ENCODE measurements at regions not wholly inside any gene's neighbourhood (a gene's known extent, or its start where the extent isn't known, plus 50 kb on each side); places are given as distances from the start of the nearest gene placed in this dataset.

- no peak overlapping the region for H3K4me2 ChIP-seq
- TF ChIP-seq CTCF (conservative IDR thresholded peaks at IDR 0.05) (no peak), EZH2 (IDR thresholded peaks at IDR 0.05; ENCODE audit: low read depth) (no peak)
- BruUV-seq (replicated peaks), result no TSS peak
- no peaks in the 10 kb centered on the region for H3K9me3 ChIP-seq (ENCODE audit: insufficient read depth, low read depth)
- no peak for DNase-seq
- no peak overlapping the region for H3K27ac ChIP-seq
- no peaks in the 10 kb centered on the region for H3K79me2 ChIP-seq (ENCODE audit: low read depth)
- intact Hi-C loops (cut with micrococcal nuclease; ENCODE audit: unreplicated experiment), result no loop called here
- CTCF ChIA-PET, result no interaction called here
- no peaks in the 10 kb centered on the region for H3K27me3 ChIP-seq (ENCODE audit: insufficient read depth, low read depth)
- no peaks in the 10 kb centered on the region for H3K4me1 ChIP-seq (replicated peaks; ENCODE audit: insufficient read depth)
- no peaks in the 10 kb centered on the region for H3F3A ChIP-seq (ENCODE audit: insufficient read depth, low read depth)
- H3K36me3 ChIP-seq (ENCODE audit: low read depth), result no peaks in the 10 kb centered on the region
- no peaks in the 10 kb centered on the region for H3K9me2 ChIP-seq (ENCODE audit: insufficient read depth)
- H3K4me3 ChIP-seq, result no peak overlapping the region
- POLR2A ChIA-PET (ENCODE audit: unreplicated experiment), result no interaction called here
- no peak overlapping the region for H2AFZ ChIP-seq
- H4K20me1 ChIP-seq (ENCODE audit: insufficient read depth), result no peaks in the 10 kb centered on the region
These were observed 1431.1 kb upstream of the PCDH7 start for GRCh38 chr4:29289118-29289517.

- no peaks in the 10 kb centered on the region for H3K79me2 ChIP-seq (ENCODE audit: low read depth)
- H3K9me2 ChIP-seq (ENCODE audit: insufficient read depth), result no peaks in the 10 kb centered on the region
- H3F3A ChIP-seq (ENCODE audit: insufficient read depth, low read depth), result no peaks in the 10 kb centered on the region
- POLR2A ChIA-PET (ENCODE audit: unreplicated experiment), result no interaction called here
- H3K27ac ChIP-seq, result no peak overlapping the region
- H2AFZ ChIP-seq, result no peak overlapping the region
- no peak overlapping the region for H3K4me2 ChIP-seq
- no TSS peak for BruUV-seq (replicated peaks)
- H4K20me1 ChIP-seq (ENCODE audit: insufficient read depth), result no peaks in the 10 kb centered on the region
- no peak overlapping the region for H3K4me3 ChIP-seq
- TF ChIP-seq CTCF (conservative IDR thresholded peaks at IDR 0.05) (no peak), EZH2 (IDR thresholded peaks at IDR 0.05; ENCODE audit: low read depth) (no peak)
- no peaks in the 10 kb centered on the region for H3K9me3 ChIP-seq (ENCODE audit: insufficient read depth, low read depth)
- CTCF ChIA-PET, result no interaction called here
- DNase-seq, result no peak
- intact Hi-C loops (cut with micrococcal nuclease; ENCODE audit: unreplicated experiment), result no loop called here
- no peaks in the 10 kb centered on the region for H3K36me3 ChIP-seq (ENCODE audit: low read depth)
- H3K27me3 ChIP-seq (ENCODE audit: insufficient read depth, low read depth), result no peaks in the 10 kb centered on the region
- no peaks in the 10 kb centered on the region for H3K4me1 ChIP-seq (replicated peaks; ENCODE audit: insufficient read depth)
These were observed 1424.9 kb upstream of the PCDH7 start for GRCh38 chr4:29295280-29295679.

GRCh38 chr4:29304595-29304994 lies 1415.6 kb upstream of the PCDH7 start:
- H3K9me3 ChIP-seq (ENCODE audit: insufficient read depth, low read depth), result no peaks in the 10 kb centered on the region
- no peak overlapping the region for H3K4me3 ChIP-seq
- TF ChIP-seq CTCF (conservative IDR thresholded peaks at IDR 0.05) (no peak), EZH2 (IDR thresholded peaks at IDR 0.05; ENCODE audit: low read depth) (no peak)
- H3K4me1 ChIP-seq (replicated peaks; ENCODE audit: insufficient read depth), result no peaks in the 10 kb centered on the region
- H3K4me2 ChIP-seq, result no peak overlapping the region
- ChIA-PET POLR2A (ENCODE audit: unreplicated experiment) (no interaction called here), CTCF (no interaction called here)
- H3K27ac ChIP-seq, result no peak overlapping the region
- H3K27me3 ChIP-seq (ENCODE audit: insufficient read depth, low read depth), result no peaks in the 10 kb centered on the region
- no peak overlapping the region for H2AFZ ChIP-seq
- no peaks in the 10 kb centered on the region for H4K20me1 ChIP-seq (ENCODE audit: insufficient read depth)
- H3K9me2 ChIP-seq (ENCODE audit: insufficient read depth), result no peaks in the 10 kb centered on the region
- no peaks in the 10 kb centered on the region for H3F3A ChIP-seq (ENCODE audit: insufficient read depth, low read depth)
- no TSS peak for BruUV-seq (replicated peaks)
- intact Hi-C loops (cut with micrococcal nuclease; ENCODE audit: unreplicated experiment), result no loop called here
- H3K79me2 ChIP-seq (ENCODE audit: low read depth), result no peaks in the 10 kb centered on the region
- no peaks in the 10 kb centered on the region for H3K36me3 ChIP-seq (ENCODE audit: low read depth)
- DNase-seq, result no peak
